K562 (cell line): ENCODE measurements at regions not wholly inside any gene's neighbourhood (a gene's known extent, or its start where the extent isn't known, plus 50 kb on each side); places are given as distances from the start of the nearest gene placed in this dataset.

Source experiments
- ATAC-seq: fragments of 200-7000 bp; cut with Tn5 transposase; 3 replicates; pipeline ENCODE4 v1.9.1; 2020; ENCODE audit warnings: moderate library complexity
- BruUV-seq: library from RNA; stranded (reverse); fragments of 400-500 nt; replicated peaks from 2 replicates; lab custom pipeline; 2021; lab: Mats Ljungman, UMichigan
- CTCF ChIA-PET: fragments of 300-600 bp; formaldehyde crosslinking; extraction: SDS; loops from one replicate; lab custom pipeline; 2021; ENCODE audit warnings: low intra/inter-chr PET ratio; lab: Yijun Ruan, JAX
- POLR2A ChIA-PET: fragments of 300-600, 350-650 bp; sonication (Branson Sonifier 250); formaldehyde crosslinking; extraction: SDS; loops from one replicate; lab custom pipeline; 2021; ENCODE audit warnings: antibody characterized with exemption, inconsistent platforms; lab: Yijun Ruan, JAX
- DNase-seq, 4 experiments: peaks; one replicate each; pipeline versions ENCODE4 v3.0.0 to v3.0.0-alpha.2; 2011 to 2018; ENCODE audit warnings: low spot score in 3 of 4, mixed read lengths in 3 of 4; ENCODE audit errors: extremely low read depth in 1 of 4
- FAIRE-seq: peaks from 2 replicates; lab custom pipeline; 2011; peaks lifted over from hg19 to GRCh38; lab: Jason Lieb, UNC
- H2AFZ ChIP-seq: 2 replicates; pipeline ENCODE4 v1.6.0; 2011; ENCODE audit warnings: low read depth, low read length, control low read depth, inconsistent platforms
- H3K27ac ChIP-seq: fragments of 200-600 bp; 3 replicates; pipeline ENCODE4 v1.8.0; 2011; ENCODE audit warnings: low read depth, mild to moderate bottlenecking, control low read depth, inconsistent platforms, low read length, moderate library complexity, mixed read lengths; ENCODE audit errors: extremely low read depth
- H3K27me3 ChIP-seq, 2 experiments: fragments of 300-600 bp in 1 of 2; 2 replicates in 1 of 2; 3 replicates in 1 of 2; pipeline versions ENCODE4 v1.6.0 to v1.8.0; 2011; ENCODE audit warnings: inconsistent platforms in 2 of 2, low read length in 2 of 2, mild to moderate bottlenecking in 1 of 2, mixed read lengths in 1 of 2, moderate library complexity in 1 of 2; ENCODE audit not compliant: control insufficient read depth in 2 of 2, insufficient read depth in 2 of 2
- H3K36me3 ChIP-seq: fragments of 300-600 bp; 3 replicates; pipeline ENCODE4 v1.8.0; 2011; ENCODE audit warnings: mild to moderate bottlenecking, low read length, inconsistent platforms; ENCODE audit not compliant: control insufficient read depth, insufficient read depth
- H3K4me1 ChIP-seq, 2 experiments: fragments of 200-600 bp in 1 of 2; replicated peaks in 1 of 2; 2 replicates in 1 of 2; 3 replicates in 1 of 2; pipeline versions ENCODE4 v1.5.1 to v1.8.0; 2011; ENCODE audit warnings: inconsistent platforms in 2 of 2, low read length in 2 of 2, mild to moderate bottlenecking in 1 of 2, mixed read lengths in 1 of 2, moderate library complexity in 1 of 2; ENCODE audit not compliant: control insufficient read depth in 2 of 2, insufficient read depth in 2 of 2
- H3K4me2 ChIP-seq: 2 replicates; pipeline ENCODE4 v1.6.1; 2011; ENCODE audit warnings: low read length, control low read depth, inconsistent platforms, mixed read lengths; ENCODE audit not compliant: insufficient read depth
- H3K4me3 ChIP-seq: fragments of 200-600 bp; sonication (generic), shearing (Covaris generic); 2 replicates; pipeline ENCODE4 v1.5.1; 2016; ENCODE audit warnings: control low read depth, inconsistent platforms
- H3K79me2 ChIP-seq: fragments of 200-600 bp; 3 replicates; pipeline ENCODE4 v1.8.0; 2011; ENCODE audit warnings: low read length, inconsistent platforms; ENCODE audit not compliant: control insufficient read depth, insufficient read depth
- H3K9ac ChIP-seq, 2 experiments: 2 replicates each; pipeline versions ENCODE4 v1.6.0 to v1.6.1; 2011; ENCODE audit warnings: low read depth in 2 of 2, low read length in 2 of 2, control low read depth in 1 of 2, inconsistent platforms in 1 of 2, mild to moderate bottlenecking in 1 of 2, mixed read lengths in 1 of 2; ENCODE audit not compliant: insufficient read depth in 1 of 2
- H3K9me1 ChIP-seq: one replicate; pipeline ENCODE4 v1.6.0; 2011; ENCODE audit warnings: inconsistent platforms, mild to moderate bottlenecking, low read length, moderate library complexity; ENCODE audit not compliant: control insufficient read depth, insufficient read depth
- H3K9me3 ChIP-seq: replicated peaks from 2 replicates; pipeline ENCODE4 v1.5.1; 2011; ENCODE audit warnings: low read depth, low read length, inconsistent platforms; ENCODE audit not compliant: control insufficient read depth, insufficient read depth
- H4K20me1 ChIP-seq: replicated peaks from 2 replicates; pipeline ENCODE4 v1.6.1; 2011; ENCODE audit warnings: low read length, inconsistent platforms, mixed read lengths; ENCODE audit not compliant: control insufficient read depth, insufficient read depth
- ARHGAP35 ChIP-seq: fragments of 450-650 bp; IDR thresholded peaks from 2 replicates; pipeline ENCODE4 v1.6.1; 2018; ENCODE audit not compliant: partially characterized antibody
- ARID2 ChIP-seq: fragments of 450-650 bp; IDR thresholded peaks from 2 replicates; pipeline ENCODE4 v1.6.1; 2017; ENCODE audit warnings: antibody characterized with exemption, mild to moderate bottlenecking
- BRD9 ChIP-seq: fragments of 450-650 bp; IDR thresholded peaks from 2 replicates; pipeline ENCODE4 v1.6.1; 2018; ENCODE audit warnings: low read depth; ENCODE audit not compliant: partially characterized antibody
- DMBX1 ChIP-seq: fragments of 250-450 bp; sonication (Bioruptor Pico); IDR thresholded peaks from 2 replicates; pipeline ENCODE4 v1.8.0; 2022; ENCODE audit warnings: inconsistent platforms, mild to moderate bottlenecking, moderate library complexity, borderline replicate concordance
- DPF2 ChIP-seq: fragments of 450-650 bp; IDR thresholded peaks from 2 replicates; pipeline ENCODE4 v1.6.1; 2016
- EZH2 ChIP-seq: IDR thresholded peaks from 2 replicates; pipeline ENCODE4 v1.6.1; 2012; ENCODE audit warnings: low read depth, mild to moderate bottlenecking, inconsistent platforms, low read length, borderline replicate concordance
- KAT7 ChIP-seq: sonication (generic); formaldehyde crosslinking; IDR thresholded peaks from 2 replicates; pipeline ENCODE4 v1.8.0; 2022; ENCODE audit warnings: missing genetic modification reagents, mild to moderate bottlenecking, borderline replicate concordance
- KAT8 ChIP-seq: fragments of 450-650 bp; IDR thresholded peaks from 2 replicates; pipeline ENCODE4 v1.6.1; 2016; ENCODE audit warnings: low read depth, mild to moderate bottlenecking
- NCOA4 ChIP-seq: fragments of 450-650 bp; IDR thresholded peaks from 2 replicates; pipeline ENCODE4 v1.6.1; 2018; ENCODE audit warnings: mild to moderate bottlenecking; ENCODE audit not compliant: partially characterized antibody
- NFIC ChIP-seq: fragments of 450-650 bp; IDR thresholded peaks from 2 replicates; pipeline ENCODE4 v1.6.1; 2017; ENCODE audit warnings: mild to moderate bottlenecking, inconsistent platforms
- PTTG1 ChIP-seq: fragments of 450-650 bp; IDR thresholded peaks from 2 replicates; pipeline ENCODE4 v1.6.1; 2016; ENCODE audit warnings: low read depth, mild to moderate bottlenecking, missing genetic modification characterization, missing compliant biosample characterization
- TEAD4 ChIP-seq, 2 experiments: sonication (generic) in 1 of 2; formaldehyde crosslinking in 1 of 2; IDR thresholded peaks; 2 replicates each; pipeline versions ENCODE4 v1.6.1 to v1.8.0; 2012 to 2022; ENCODE audit warnings: borderline replicate concordance in 1 of 2, inconsistent platforms in 1 of 2, low read length in 1 of 2, mild to moderate bottlenecking in 1 of 2, missing genetic modification reagents in 1 of 2
- ZNF445 ChIP-seq: fragments of 250-450 bp; sonication (Bioruptor Pico); IDR thresholded peaks from 2 replicates; pipeline ENCODE4 v1.4.0; 2020; ENCODE audit warnings: low read depth, mild to moderate bottlenecking, moderate library complexity
- ZNF583 ChIP-seq: fragments of 250-450 bp; sonication (Bioruptor Pico); IDR thresholded peaks from 2 replicates; pipeline ENCODE4 v1.4.0; 2020
- WGBS: fragments of 100-300 bp; shearing (Covaris generic); methylation state at CpG from one replicate; pipeline ENCODE4 v1.1.6; 2016; ENCODE audit warnings: low coverage, mixed read lengths; ENCODE audit not compliant: insufficient coverage; ENCODE audit errors: missing lambda C conversion rate; 5-methylcytosine and 5-hydroxymethylcytosine counted together
- in situ Hi-C: fragments of 300-500 bp; cut with MboI; formaldehyde crosslinking; loops from 4 replicates; pipeline ENCODE4 v1.15.0; 2018; ENCODE audit warnings: inconsistent platforms, mixed read lengths
- intact Hi-C: fragments of 100-400 bp; cut with micrococcal nuclease; formaldehyde crosslinking; loops from 2 replicates; pipeline ENCODE4 v1.14.2; 2022
- TF ChIP-seq, protein P1 (sequence below): sonication (generic); formaldehyde crosslinking; IDR thresholded peaks from 2 replicates; pipeline ENCODE4 v1.5.0; 2020; ENCODE audit warnings: missing genetic modification reagents
- TF ChIP-seq, protein P2 (sequence below): sonication (generic); formaldehyde crosslinking; IDR thresholded peaks from 2 replicates; pipeline ENCODE4 v1.8.0; 2022; ENCODE audit warnings: mild to moderate bottlenecking, low read depth, missing genetic modification reagents
- TF ChIP-seq, protein P3 (sequence below): sonication (generic); formaldehyde crosslinking; IDR thresholded peaks from 2 replicates; pipeline ENCODE4 v1.8.0; 2022; ENCODE audit warnings: missing genetic modification reagents, mild to moderate bottlenecking, borderline replicate concordance

DNA sequence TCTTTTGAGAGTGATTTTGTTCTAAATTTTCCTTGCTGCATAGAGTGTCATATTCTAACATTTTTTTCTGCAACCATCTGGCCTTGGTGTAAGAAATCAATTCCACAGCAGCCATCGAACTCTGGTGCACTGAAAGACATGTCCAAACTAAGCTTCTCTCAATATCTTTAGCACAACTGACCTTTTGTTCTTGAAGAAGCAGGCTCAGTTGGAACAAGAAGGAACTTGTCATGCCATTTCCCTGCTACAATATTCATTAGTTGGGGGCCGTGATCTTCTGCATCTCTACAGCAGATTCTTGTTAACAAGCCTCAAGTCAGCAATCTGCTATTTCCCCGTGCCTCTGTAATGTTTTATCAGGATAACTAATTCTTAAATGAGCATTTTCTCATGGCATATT lies 1305.6 kb downstream of the CDH11 start:
- POLR2A ChIA-PET, result no interaction called here
- WGBS, result 2% methylated on average over 3 of the region's 3 CpGs

More for the DNA sequence above, 1305.6 kb downstream of the CDH11 start:
- Histone ChIP-seq H3K9me1 (no peaks in the 10 kb centered on the region), H3K9me3 (peaks cover 1% of the 10 kb centered on the region; the same call in 1 of the 2 replicates), H3K36me3 (no peaks in the 10 kb centered on the region), H3K4me1 (no peaks in the 10 kb centered on the region), H3K27me3 (no peaks in the 10 kb centered on the region), H2AFZ (no peak overlapping the region), H3K79me2 (no peaks in the 10 kb centered on the region), H4K20me1 (no peaks in the 10 kb centered on the region), H3K4me2 (no peak overlapping the region), H3K27ac (no peak overlapping the region), H3K9ac (no peak overlapping the region), H3K4me3 (no peak overlapping the region)
- ATAC-seq, result no peak
- intact Hi-C loops, result no loop called here
- in situ Hi-C loops, result no loop called here
- CTCF ChIA-PET, result no interaction called here
- TF ChIP-seq, protein P1, sequence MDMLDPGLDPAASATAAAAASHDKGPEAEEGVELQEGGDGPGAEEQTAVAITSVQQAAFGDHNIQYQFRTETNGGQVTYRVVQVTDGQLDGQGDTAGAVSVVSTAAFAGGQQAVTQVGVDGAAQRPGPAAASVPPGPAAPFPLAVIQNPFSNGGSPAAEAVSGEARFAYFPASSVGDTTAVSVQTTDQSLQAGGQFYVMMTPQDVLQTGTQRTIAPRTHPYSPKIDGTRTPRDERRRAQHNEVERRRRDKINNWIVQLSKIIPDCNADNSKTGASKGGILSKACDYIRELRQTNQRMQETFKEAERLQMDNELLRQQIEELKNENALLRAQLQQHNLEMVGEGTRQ (CRISPR knock-in tag), result no peak
- TF ChIP-seq PTTG1, result no peak
- TF ChIP-seq, protein P2, sequence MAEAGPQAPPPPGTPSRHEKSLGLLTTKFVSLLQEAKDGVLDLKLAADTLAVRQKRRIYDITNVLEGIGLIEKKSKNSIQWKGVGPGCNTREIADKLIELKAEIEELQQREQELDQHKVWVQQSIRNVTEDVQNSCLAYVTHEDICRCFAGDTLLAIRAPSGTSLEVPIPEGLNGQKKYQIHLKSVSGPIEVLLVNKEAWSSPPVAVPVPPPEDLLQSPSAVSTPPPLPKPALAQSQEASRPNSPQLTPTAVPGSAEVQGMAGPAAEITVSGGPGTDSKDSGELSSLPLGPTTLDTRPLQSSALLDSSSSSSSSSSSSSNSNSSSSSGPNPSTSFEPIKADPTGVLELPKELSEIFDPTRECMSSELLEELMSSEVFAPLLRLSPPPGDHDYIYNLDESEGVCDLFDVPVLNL, result no peak
- TF ChIP-seq DPF2, result no peak
- no peak for TF ChIP-seq NFIC
- no peak for TF ChIP-seq EZH2
- TF ChIP-seq BRD9, result no peak
- no peak for TF ChIP-seq KAT8
- TF ChIP-seq ZNF583 (CRISPR knock-in tag), result no peak
- TF ChIP-seq DMBX1, result no peak
- no peak for TF ChIP-seq KAT7 (CRISPR knock-in tag)
- TF ChIP-seq, protein P3, sequence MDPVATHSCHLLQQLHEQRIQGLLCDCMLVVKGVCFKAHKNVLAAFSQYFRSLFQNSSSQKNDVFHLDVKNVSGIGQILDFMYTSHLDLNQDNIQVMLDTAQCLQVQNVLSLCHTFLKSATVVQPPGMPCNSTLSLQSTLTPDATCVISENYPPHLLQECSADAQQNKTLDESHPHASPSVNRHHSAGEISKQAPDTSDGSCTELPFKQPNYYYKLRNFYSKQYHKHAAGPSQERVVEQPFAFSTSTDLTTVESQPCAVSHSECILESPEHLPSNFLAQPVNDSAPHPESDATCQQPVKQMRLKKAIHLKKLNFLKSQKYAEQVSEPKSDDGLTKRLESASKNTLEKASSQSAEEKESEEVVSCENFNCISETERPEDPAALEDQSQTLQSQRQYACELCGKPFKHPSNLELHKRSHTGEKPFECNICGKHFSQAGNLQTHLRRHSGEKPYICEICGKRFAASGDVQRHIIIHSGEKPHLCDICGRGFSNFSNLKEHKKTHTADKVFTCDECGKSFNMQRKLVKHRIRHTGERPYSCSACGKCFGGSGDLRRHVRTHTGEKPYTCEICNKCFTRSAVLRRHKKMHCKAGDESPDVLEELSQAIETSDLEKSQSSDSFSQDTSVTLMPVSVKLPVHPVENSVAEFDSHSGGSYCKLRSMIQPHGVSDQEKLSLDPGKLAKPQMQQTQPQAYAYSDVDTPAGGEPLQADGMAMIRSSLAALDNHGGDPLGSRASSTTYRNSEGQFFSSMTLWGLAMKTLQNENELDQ (CRISPR knock-in tag), result no peak
- TF ChIP-seq ZNF445 (CRISPR knock-in tag), result no peak
- TF ChIP-seq ARHGAP35, result no peak
- no peak for TF ChIP-seq TEAD4 (IDR thresholded peaks at IDR 0.05; ENCODE audit: low read length)
- TF ChIP-seq TEAD4 (CRISPR knock-in tag; IDR thresholded peaks at IDR 0.05; ENCODE audit: borderline replicate concordance), result no peak
- no peak for TF ChIP-seq NCOA4
- no peak for TF ChIP-seq ARID2
- no peak for DNase-seq
- BruUV-seq, result no TSS peak
- FAIRE-seq, result no peak
